Uterus (tissue), 2 donors: ENCODE measurements at regions not wholly inside any gene's neighbourhood (a gene's known extent, or its start where the extent isn't known, plus 50 kb on each side); places are given as distances from the start of the nearest gene placed in this dataset.

Experiments
- CTCF ChIP-seq, 4 experiments: fragments of 200-600 bp in 2 of 4; fragments of 450-650 bp in 2 of 4; sonication (generic) in 2 of 4; IDR thresholded peaks; one replicate each; pipeline ENCODE4 v1.5.1; 2016 to 2019; ENCODE audit warnings: antibody characterized with exemption in 4 of 4, mild to moderate bottlenecking in 2 of 4, moderate library complexity in 1 of 4
- POLR2A ChIP-seq, 2 donors: fragments of 450-650 bp; IDR thresholded peaks; one replicate each; pipeline ENCODE4 v1.6.1; 2016; ENCODE audit warnings: antibody characterized with exemption in 2 of 2, mild to moderate bottlenecking in 1 of 2, moderate library complexity in 1 of 2

DNA sequence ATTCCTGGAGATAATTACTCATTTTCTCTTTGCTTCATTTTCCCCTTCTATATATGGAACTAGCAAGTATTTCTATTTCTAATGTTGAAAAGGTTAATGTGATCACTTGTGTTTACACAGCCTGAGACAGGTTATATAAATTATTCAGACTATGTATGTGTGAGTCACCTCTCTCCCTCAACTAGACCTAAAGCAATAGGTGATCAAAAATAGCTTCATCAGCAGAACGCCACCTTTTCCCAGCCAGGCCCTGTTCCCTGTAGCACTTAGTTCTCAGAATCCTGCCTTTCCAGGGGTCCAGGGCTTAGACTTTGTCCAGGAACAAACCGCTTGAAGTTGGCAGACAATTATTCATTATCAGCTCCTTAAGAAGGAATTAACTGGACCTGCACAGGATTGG, 125.3 kb upstream of the EXOC2 start:
- TF ChIP-seq CTCF (IDR thresholded peaks at IDR 0.05) (no peak), POLR2A (IDR thresholded peaks at IDR 0.05) (no peak)
